ENCODE measurements at regions not wholly inside any gene's neighbourhood (a gene's known extent, or its start where the extent isn't known, plus 50 kb on each side); places are given as distances from the start of the nearest gene placed in this dataset.

DNA sequence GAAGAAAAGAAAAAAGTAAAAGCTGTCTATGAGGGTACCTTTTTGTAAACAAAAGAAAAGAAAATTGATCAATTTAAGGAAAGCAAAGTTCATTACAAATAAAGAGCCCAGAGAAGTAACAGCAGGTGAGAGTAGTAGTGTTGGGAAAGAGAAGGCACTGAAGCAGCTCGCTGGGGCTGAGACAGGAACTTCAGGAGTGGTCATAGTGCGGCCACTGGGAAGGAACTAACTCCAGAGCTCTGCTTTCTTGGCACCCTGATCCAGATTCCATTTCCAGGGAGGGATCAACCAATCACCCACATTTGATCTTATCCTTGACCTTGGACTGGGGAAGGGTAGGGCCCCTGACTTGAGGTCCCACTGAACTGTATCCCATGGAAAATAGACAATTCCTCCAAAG lies 617.6 kb downstream of the CPS1 start:
- DNase-seq (ENCODE audit: low spot score): no peak
- no peak for TF ChIP-seq HNF4G (IDR thresholded peaks at IDR 0.05)
- TF ChIP-seq, protein P1, sequence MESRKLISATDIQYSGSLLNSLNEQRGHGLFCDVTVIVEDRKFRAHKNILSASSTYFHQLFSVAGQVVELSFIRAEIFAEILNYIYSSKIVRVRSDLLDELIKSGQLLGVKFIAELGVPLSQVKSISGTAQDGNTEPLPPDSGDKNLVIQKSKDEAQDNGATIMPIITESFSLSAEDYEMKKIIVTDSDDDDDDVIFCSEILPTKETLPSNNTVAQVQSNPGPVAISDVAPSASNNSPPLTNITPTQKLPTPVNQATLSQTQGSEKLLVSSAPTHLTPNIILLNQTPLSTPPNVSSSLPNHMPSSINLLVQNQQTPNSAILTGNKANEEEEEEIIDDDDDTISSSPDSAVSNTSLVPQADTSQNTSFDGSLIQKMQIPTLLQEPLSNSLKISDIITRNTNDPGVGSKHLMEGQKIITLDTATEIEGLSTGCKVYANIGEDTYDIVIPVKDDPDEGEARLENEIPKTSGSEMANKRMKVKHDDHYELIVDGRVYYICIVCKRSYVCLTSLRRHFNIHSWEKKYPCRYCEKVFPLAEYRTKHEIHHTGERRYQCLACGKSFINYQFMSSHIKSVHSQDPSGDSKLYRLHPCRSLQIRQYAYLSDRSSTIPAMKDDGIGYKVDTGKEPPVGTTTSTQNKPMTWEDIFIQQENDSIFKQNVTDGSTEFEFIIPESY (IDR thresholded peaks at IDR 0.05): no peak
- TF ChIP-seq, protein P2, sequence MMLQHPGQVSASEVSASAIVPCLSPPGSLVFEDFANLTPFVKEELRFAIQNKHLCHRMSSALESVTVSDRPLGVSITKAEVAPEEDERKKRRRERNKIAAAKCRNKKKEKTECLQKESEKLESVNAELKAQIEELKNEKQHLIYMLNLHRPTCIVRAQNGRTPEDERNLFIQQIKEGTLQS (IDR thresholded peaks at IDR 0.05): no peak
- no peak for TF ChIP-seq FOXA1 (IDR thresholded peaks at IDR 0.05)
- no peak for TF ChIP-seq EGR1 (IDR thresholded peaks at IDR 0.05; ENCODE audit: low read depth in 2 of 2)
- no peak for TF ChIP-seq YY1 (IDR thresholded peaks at IDR 0.05)
- no peak for TF ChIP-seq CTCF (IDR thresholded peaks at IDR 0.05; ENCODE audit: low read depth, low read length, missing input control)
- TF ChIP-seq RAD21 (IDR thresholded peaks at IDR 0.05): no peak
- TF ChIP-seq FOXA2 (IDR thresholded peaks at IDR 0.05): no peak
- no peak for TF ChIP-seq HNF4A (conservative IDR thresholded peaks at IDR 0.05)
- TF ChIP-seq RXRA (IDR thresholded peaks at IDR 0.05): no peak
- TF ChIP-seq GABPA (IDR thresholded peaks at IDR 0.05 in 1 of 2, conservative IDR thresholded peaks at IDR 0.05 in 1 of 2): no peak
- no peak for TF ChIP-seq NR2F2 (IDR thresholded peaks at IDR 0.05)
- TF ChIP-seq JUND (IDR thresholded peaks at IDR 0.05): no peak
- no peak for TF ChIP-seq MAX (IDR thresholded peaks at IDR 0.05)
- no peak overlapping the region for H3K9ac ChIP-seq (ENCODE audit: low read depth in 1 of 2, low read length in 2 of 2)
- H3K9me3 ChIP-seq (ENCODE audit: control insufficient read depth in 4 of 4, low read length in 3 of 4): no peaks in the 10 kb centered on the region
- H3K27ac ChIP-seq (ENCODE audit: low read depth in 1 of 2, low read length in 2 of 2): no peak overlapping the region
- no peaks in the 10 kb centered on the region for H3K27me3 ChIP-seq (ENCODE audit: control insufficient read depth in 4 of 4, insufficient read depth in 4 of 4, low read length in 3 of 4)
- no peak overlapping the region for H3K4me3 ChIP-seq (ENCODE audit: low read depth in 1 of 3, low read length in 3 of 3)
- no peaks in the 10 kb centered on the region for H3K36me3 ChIP-seq (ENCODE audit: control insufficient read depth in 4 of 4, insufficient read depth in 3 of 4, low read depth in 1 of 4, low read length in 3 of 4)
- H3K4me1 ChIP-seq (ENCODE audit: control insufficient read depth in 4 of 4, insufficient read depth in 4 of 4, low read length in 3 of 4): no peaks in the 10 kb centered on the region
- 85% methylated on average over 2 of the region's 2 CpGs for WGBS

GRCh38 chr2:211174631-211175030 lies 618.2 kb downstream of the CPS1 start:
- no peak overlapping the region for H3K4me3 ChIP-seq (ENCODE audit: low read depth in 1 of 3, low read length in 3 of 3)
- WGBS: 55% methylated on average over 4 of the region's 4 CpGs

More at GRCh38 chr2:211174631-211175030, 618.2 kb downstream of the CPS1 start:
- Histone ChIP-seq H3K36me3 (ENCODE audit: control insufficient read depth in 4 of 4, insufficient read depth in 3 of 4, low read depth in 1 of 4, low read length in 3 of 4) (no peaks in the 10 kb centered on the region), H3K9me3 (ENCODE audit: control insufficient read depth in 4 of 4, low read length in 3 of 4) (no peaks in the 10 kb centered on the region), H3K9ac (ENCODE audit: low read depth in 1 of 2, low read length in 2 of 2) (no peak overlapping the region), H3K27me3 (ENCODE audit: control insufficient read depth in 4 of 4, insufficient read depth in 4 of 4, low read length in 3 of 4) (no peaks in the 10 kb centered on the region), H3K27ac (ENCODE audit: low read depth in 1 of 2, low read length in 2 of 2) (no peak overlapping the region), H3K4me1 (ENCODE audit: control insufficient read depth in 4 of 4, insufficient read depth in 4 of 4, low read length in 3 of 4) (no peaks in the 10 kb centered on the region)
- DNase-seq (ENCODE audit: low spot score): no peak
- TF ChIP-seq FOXA1 (IDR thresholded peaks at IDR 0.05): no peak
- TF ChIP-seq GABPA (IDR thresholded peaks at IDR 0.05 in 1 of 2, conservative IDR thresholded peaks at IDR 0.05 in 1 of 2): no peak
- TF ChIP-seq HNF4G (IDR thresholded peaks at IDR 0.05): no peak
- TF ChIP-seq REST (IDR thresholded peaks at IDR 0.05): no peak

Data from liver (tissue), 8 donors.